Fibroblast of the conjunctiva (primary cell): ENCODE measurements at regions not wholly inside any gene's neighbourhood (a gene's known extent, or its start where the extent isn't known, plus 50 kb on each side); places are given as distances from the start of the nearest gene placed in this dataset.
"Not testable (repeated sequence)": the region's sequence is repeated elsewhere in the genome, so short reads cannot be mapped to it uniquely, and the experiment has no call there.

Experiments used
- DNase-seq: peaks from one replicate; pipeline ENCODE4 v3.0.0-alpha.2; 2010; ENCODE audit warnings: low read depth

DNA sequence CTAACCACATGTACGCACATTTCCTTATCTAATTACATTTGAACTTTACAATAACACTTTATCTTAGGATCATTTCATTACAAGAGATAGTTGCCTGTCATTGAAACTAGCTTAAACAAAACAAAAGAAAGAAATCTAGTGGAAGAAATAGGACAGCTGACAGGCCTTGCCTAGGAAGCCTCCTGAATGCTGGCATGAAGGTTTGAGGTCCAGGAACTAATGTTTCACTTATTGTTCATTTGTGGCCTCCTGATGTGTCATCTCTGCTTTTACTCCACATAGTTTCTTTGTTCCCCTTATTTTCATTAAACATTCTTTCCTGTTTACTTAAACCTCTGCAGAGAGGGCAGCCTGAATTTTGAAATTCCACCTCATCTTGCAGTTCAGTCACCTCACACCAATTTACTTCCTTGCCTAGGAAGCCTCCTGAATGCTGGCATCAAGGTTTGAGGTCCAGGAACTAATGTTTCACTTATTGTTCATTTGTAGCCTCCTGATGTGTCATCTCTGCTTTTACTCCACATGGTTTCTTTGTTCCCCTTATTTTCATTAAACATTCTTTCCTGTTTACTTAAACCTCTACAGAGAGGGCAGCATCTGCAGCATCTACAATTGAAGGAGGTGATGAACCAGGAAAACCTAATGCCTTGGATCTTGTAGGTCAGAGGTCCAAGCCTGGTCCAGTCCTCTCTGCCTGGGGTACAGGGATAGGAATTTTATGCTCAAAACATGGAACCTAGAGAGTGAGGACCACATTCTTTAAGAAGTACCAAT lies 319.2 kb downstream of the SPATA31A1 start:
- not testable (repeated sequence) for DNase-seq

- not testable (repeated sequence) for DNase-seq
These were observed 319.7 kb downstream of the SPATA31A1 start for GRCh38 chr9:39675211-39675553.

- DNase-seq = not testable (repeated sequence)
These were observed 323.2 kb downstream of the SPATA31A1 start for GRCh38 chr9:39678534-39679263.

GRCh38 chr9:39680694-39681401 lies 325.4 kb downstream of the SPATA31A1 start:
- not testable (repeated sequence) for DNase-seq

GRCh38 chr9:39728862-39729261 lies 373.4 kb downstream of the SPATA31A1 start:
- DNase-seq = not testable (repeated sequence)

- not testable (repeated sequence) for DNase-seq
These were observed 389.4 kb downstream of the SPATA31A1 start for GRCh38 chr9:39744898-39745297.

DNA sequence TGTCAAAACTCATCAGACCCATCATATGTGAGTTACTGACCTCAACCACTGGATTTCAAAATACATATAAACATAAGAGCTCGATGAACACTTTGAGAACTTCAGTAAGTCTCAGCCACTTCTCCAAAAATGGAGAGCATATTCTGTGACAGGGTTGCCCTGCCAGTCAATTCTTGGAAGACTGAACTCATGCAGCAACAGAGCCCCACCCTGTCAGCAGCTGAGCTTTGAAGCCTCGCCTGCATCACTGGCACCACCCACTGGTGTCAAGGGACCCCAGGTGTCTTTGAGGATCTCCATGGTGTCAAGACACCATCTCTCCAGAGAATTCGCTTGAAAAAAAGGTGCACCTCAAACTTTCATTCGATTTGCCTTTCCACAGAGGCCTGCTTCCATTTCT lies 420.1 kb downstream of the SPATA31A1 start:
- DNase-seq = not testable (repeated sequence)

- DNase-seq = not testable (repeated sequence)
These were observed 435.9 kb downstream of the SPATA31A1 start for GRCh38 chr9:39791356-39791755.

- not testable (repeated sequence) for DNase-seq
These were observed 442.5 kb downstream of the SPATA31A1 start for GRCh38 chr9:39797935-39798334.

- DNase-seq = not testable (repeated sequence)
These were observed 443.8 kb downstream of the SPATA31A1 start for GRCh38 chr9:39799252-39799651.

- not testable (repeated sequence) for DNase-seq
These were observed 447.1 kb downstream of the SPATA31A1 start for GRCh38 chr9:39802561-39802960.

GRCh38 chr9:39809401-39810226 lies 454.1 kb downstream of the SPATA31A1 start:
- peak; percentile 12 for DNase-seq

GRCh38 chr9:39810401-39810800 lies 454.9 kb downstream of the SPATA31A1 start:
- DNase-seq = not testable (repeated sequence)

- not testable (repeated sequence) for DNase-seq
These were observed 456.1 kb downstream of the SPATA31A1 start for GRCh38 chr9:39811615-39812014.

GRCh38 chr9:39828457-39828856 lies 473.0 kb downstream of the SPATA31A1 start:
- not testable (repeated sequence) for DNase-seq
